ENCODE measurements at regions not wholly inside any gene's neighbourhood (a gene's known extent, or its start where the extent isn't known, plus 50 kb on each side); places are given as distances from the start of the nearest gene placed in this dataset.

DNA sequence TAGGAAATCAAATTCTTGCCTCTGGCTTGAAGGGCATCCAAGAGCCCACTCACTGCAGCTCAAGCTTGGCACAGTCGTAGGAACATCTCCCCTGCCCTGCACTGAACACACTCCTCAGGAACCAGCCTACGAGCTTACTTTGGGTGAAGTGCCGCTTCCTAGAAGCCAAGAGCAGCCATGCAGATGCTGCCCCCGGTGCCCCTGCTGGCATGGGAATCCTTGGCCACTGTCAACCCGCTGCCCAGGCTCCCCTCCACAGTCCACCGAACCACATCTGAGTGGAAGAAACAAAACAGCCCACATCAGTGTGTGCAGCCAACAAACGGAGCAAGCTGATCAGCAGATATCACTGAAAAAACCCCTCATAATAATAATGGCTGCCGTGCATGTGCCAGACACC, 89.8 kb downstream of the TMEM215 start:
- H3K4me3 ChIP-seq (replicated peaks in 1 of 2; ENCODE audit: low read depth in 2 of 2, low read length in 2 of 2) = no peak overlapping the region
- DNase-seq (ENCODE audit: low read depth in 2 of 2) = no peak
- TF ChIP-seq, protein P1, sequence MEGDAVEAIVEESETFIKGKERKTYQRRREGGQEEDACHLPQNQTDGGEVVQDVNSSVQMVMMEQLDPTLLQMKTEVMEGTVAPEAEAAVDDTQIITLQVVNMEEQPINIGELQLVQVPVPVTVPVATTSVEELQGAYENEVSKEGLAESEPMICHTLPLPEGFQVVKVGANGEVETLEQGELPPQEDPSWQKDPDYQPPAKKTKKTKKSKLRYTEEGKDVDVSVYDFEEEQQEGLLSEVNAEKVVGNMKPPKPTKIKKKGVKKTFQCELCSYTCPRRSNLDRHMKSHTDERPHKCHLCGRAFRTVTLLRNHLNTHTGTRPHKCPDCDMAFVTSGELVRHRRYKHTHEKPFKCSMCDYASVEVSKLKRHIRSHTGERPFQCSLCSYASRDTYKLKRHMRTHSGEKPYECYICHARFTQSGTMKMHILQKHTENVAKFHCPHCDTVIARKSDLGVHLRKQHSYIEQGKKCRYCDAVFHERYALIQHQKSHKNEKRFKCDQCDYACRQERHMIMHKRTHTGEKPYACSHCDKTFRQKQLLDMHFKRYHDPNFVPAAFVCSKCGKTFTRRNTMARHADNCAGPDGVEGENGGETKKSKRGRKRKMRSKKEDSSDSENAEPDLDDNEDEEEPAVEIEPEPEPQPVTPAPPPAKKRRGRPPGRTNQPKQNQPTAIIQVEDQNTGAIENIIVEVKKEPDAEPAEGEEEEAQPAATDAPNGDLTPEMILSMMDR (IDR thresholded peaks at IDR 0.05; ENCODE audit: low read depth, low read length) = no peak

DNA sequence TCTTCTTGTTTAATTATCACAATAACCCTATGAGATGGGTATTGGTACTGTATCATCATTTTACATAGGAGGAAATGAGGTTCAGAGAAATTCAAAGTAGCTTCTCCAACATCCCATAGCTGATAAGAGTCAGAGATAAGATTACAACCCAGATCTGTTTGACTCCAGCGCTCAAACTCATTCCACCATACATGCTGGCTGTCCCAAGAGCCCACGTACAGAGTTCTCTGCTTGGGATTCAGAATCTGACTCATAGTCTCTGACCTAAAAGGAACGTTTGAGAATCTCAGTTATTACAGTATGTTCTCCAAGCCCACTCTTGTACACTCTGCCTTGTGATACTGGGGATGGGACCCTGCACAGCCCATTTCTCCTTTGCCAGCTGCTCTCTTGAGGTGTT, 90.2 kb downstream of the TMEM215 start:
- TF ChIP-seq, protein P1 (IDR thresholded peaks at IDR 0.05; ENCODE audit: low read depth, low read length) = no peak
- DNase-seq (ENCODE audit: low read depth in 2 of 2) = no peak
- H3K4me3 ChIP-seq (replicated peaks in 1 of 2; ENCODE audit: low read depth in 2 of 2, low read length in 2 of 2) = no peak overlapping the region

DNA sequence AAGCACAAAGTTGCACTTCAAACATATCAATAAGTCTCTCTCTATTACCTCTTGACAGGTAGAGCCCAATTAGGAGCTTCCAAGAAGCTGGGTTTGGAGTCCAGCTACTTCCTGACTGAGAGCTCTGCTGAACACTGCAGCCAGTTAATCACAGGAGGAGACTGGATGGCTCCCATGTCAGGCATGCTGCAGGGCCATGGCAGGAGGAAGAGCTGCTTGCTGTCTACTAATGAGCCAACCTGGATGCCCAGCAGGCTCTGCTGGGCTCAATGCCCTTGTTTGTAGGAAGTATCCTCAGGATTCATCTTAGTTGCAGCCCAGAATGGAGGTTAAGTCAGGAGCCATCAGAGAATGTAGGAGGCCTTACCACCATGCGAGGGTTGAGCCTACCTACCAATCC, 91.9 kb downstream of the TMEM215 start:
- DNase-seq (ENCODE audit: low read depth in 2 of 2) = no peak
- H3K4me3 ChIP-seq (replicated peaks in 1 of 2; ENCODE audit: low read depth in 2 of 2, low read length in 2 of 2) = no peak overlapping the region
- TF ChIP-seq, protein P1 (IDR thresholded peaks at IDR 0.05; ENCODE audit: low read depth, low read length) = no peak

DNA sequence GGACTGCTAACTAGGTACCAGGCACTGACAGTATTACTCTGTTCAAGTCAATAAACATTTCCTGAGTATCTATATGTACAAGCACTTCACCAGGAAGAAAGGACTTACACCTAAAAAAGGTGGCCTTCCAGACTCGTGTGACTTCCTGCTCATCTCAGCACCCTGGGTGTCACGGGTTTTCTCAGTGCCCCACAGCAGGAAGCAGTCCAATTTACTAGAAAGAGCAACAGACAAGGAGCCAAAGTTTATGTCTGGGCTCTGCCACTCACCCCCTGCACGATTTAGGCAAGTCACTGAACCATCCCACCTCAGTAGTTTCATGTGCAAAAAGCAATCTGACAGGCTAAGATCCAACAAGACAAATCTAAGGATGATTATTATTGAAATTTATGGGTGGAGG, 92.4 kb downstream of the TMEM215 start:
- no peak for DNase-seq (ENCODE audit: low read depth in 2 of 2)
- TF ChIP-seq, protein P1 (IDR thresholded peaks at IDR 0.05; ENCODE audit: low read depth, low read length) = no peak
- no peak overlapping the region for H3K4me3 ChIP-seq (replicated peaks in 1 of 2; ENCODE audit: low read depth in 2 of 2, low read length in 2 of 2)

DNA sequence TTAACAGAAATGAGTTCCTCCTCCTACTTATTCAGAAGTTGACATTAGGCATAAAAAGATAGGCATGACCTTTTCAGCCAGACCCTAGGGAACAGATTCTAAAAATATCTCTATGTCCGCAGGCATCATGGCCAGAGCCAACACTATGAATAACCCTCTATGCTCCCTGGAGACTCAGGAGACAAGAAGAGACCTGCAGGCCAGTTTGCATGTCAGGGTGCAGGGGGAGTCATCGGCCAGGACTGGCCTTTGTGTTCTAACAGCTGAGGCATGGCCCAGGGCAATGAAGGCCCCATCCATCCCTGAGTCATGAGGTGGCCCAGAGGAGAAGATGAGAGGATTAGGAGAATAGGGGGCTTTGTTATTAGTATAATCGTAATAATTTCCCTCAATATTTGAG, 93.8 kb downstream of the TMEM215 start:
- H3K4me3 ChIP-seq (replicated peaks in 1 of 2; ENCODE audit: low read depth in 2 of 2, low read length in 2 of 2) = no peak overlapping the region
- no peak for DNase-seq (ENCODE audit: low read depth in 2 of 2)
- TF ChIP-seq, protein P1 (IDR thresholded peaks at IDR 0.05; ENCODE audit: low read depth, low read length) = no peak

DNA sequence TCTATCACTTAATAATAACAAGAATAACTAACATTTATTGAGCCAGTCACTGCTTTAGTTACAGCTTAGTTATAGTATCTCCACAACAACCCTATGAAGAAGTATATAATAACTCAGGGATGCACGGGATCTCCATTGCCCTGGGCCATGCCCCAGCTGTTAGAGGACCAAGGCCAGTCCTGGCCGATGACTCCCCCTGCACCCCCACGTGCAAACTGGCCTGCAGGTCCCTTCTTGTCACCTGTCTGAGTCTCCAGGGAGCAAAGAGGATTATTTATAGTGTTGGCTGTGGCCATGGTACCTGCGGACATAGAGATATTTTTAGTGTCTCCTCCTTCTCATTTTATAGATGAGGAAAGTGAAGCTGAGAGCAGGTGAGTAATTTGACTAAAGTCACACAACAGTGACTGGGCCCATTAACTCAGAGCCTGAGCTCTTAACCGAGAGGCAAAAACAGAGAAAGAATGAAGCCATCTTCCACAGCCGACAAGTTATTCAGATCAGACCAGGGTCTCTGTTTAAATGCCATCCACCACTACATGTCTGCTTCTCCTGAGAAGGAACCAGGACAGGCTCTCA, 94.4 kb downstream of the TMEM215 start:
- TF ChIP-seq, protein P1 (IDR thresholded peaks at IDR 0.05; ENCODE audit: low read depth, low read length) = no peak
- DNase-seq (ENCODE audit: low read depth in 2 of 2) = no peak
- no peak overlapping the region for H3K4me3 ChIP-seq (replicated peaks in 1 of 2; ENCODE audit: low read depth in 2 of 2, low read length in 2 of 2)

DNA sequence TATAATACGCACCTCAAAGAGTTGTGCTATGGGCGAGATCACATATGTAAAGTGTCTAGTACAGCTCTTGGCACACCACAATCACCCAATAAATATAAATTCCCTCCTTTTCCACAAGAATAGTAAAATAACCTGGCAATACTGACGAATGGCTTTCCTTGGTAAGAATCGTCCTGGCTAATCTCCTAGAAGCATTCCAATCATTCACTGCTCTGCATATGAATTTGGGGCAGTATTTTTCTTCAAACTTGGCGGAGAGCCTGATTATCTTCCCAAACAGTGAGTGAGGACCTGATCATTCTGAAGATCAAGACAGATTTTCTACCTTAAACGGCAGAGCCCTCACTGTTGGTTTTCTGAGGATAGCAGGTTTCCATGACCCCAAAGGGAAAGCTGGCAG, 96.0 kb downstream of the TMEM215 start:
- DNase-seq (ENCODE audit: low read depth in 2 of 2) = no peak
- TF ChIP-seq, protein P1 (IDR thresholded peaks at IDR 0.05; ENCODE audit: low read depth, low read length) = no peak
- no peak overlapping the region for H3K4me3 ChIP-seq (replicated peaks in 1 of 2; ENCODE audit: low read depth in 2 of 2, low read length in 2 of 2)
